ENCODE measurements at regions not wholly inside any gene's neighbourhood (a gene's known extent, or its start where the extent isn't known, plus 50 kb on each side); places are given as distances from the start of the nearest gene placed in this dataset.

DNA sequence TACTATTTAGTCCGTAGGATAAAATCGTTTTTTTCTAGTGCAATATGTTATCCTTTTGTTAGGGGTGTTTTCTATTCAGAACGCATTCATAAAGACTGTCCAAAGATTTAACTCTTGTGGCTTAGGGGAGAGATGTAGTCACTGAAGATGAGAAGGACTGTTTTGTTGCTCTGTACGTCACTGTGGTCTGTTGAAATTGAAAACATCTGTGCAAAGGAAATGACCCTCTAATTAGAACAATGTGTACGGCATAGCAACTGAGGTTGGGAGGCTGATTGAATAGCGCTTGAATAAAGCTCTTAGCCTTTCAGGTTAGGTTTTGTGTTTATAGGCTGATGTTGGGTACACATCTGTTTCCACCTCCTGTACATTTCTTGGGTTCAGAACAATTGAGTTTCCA is 453.4 kb upstream of the AKR1E2 start:
- TF ChIP-seq POLR2AphosphoS5 (IDR thresholded peaks at IDR 0.05) (no peak), POLR2A (IDR thresholded peaks at IDR 0.05) (no peak)
- TF ChIP-seq, protein P1, sequence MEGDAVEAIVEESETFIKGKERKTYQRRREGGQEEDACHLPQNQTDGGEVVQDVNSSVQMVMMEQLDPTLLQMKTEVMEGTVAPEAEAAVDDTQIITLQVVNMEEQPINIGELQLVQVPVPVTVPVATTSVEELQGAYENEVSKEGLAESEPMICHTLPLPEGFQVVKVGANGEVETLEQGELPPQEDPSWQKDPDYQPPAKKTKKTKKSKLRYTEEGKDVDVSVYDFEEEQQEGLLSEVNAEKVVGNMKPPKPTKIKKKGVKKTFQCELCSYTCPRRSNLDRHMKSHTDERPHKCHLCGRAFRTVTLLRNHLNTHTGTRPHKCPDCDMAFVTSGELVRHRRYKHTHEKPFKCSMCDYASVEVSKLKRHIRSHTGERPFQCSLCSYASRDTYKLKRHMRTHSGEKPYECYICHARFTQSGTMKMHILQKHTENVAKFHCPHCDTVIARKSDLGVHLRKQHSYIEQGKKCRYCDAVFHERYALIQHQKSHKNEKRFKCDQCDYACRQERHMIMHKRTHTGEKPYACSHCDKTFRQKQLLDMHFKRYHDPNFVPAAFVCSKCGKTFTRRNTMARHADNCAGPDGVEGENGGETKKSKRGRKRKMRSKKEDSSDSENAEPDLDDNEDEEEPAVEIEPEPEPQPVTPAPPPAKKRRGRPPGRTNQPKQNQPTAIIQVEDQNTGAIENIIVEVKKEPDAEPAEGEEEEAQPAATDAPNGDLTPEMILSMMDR (IDR thresholded peaks at IDR 0.05 in 8 of 11, conservative IDR thresholded peaks at IDR 0.05 in 3 of 11), result no peak

DNA sequence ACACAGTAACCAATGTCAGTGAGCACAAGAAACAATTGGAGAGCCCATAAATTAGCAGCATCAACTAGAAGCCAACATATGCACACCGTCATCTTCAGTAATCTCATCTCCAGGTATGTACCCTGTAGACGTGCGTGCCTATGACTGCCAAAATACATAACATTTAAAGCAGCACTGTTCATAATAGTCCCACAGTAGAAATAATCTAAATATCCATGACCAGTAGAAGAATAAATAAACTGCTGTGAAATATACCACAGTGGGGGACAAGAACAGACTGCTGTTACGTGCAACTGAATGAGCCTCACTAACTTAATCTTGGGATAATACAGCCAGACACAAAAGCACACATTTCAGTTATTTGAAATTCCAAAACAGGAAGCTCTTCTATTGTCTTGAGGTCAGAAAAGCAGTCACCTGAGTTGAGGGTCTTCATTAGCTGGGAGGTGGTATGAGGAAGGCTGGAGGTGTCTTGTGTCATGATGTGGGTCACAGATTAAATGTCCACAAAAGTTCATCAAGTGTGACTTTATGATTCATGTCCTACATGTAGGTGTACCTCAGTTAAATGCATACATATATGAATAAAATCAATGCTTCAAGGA is 454.2 kb upstream of the AKR1E2 start:
- intact Hi-C loops (cut with DNase I; ENCODE audit: low total_unique reads), result no loop called here
- no peaks in the 10 kb centered on the region for H3K4me1 ChIP-seq
- 91 to 98% (median 93%) methylated on average over 4 of the region's 4 CpGs for WGBS, 5 donors
- H3K27ac ChIP-seq, result no peak overlapping the region
- no peaks in the 10 kb centered on the region for H3K27me3 ChIP-seq (replicated peaks in 1 of 7)
- H3K36me3 ChIP-seq, result no peaks in the 10 kb centered on the region
- TF ChIP-seq, protein P1 (IDR thresholded peaks at IDR 0.05 in 8 of 11, conservative IDR thresholded peaks at IDR 0.05 in 3 of 11), result no peak
- no peak for TF ChIP-seq POLR2A (IDR thresholded peaks at IDR 0.05)
- TF ChIP-seq POLR2AphosphoS5 (IDR thresholded peaks at IDR 0.05), result no peak
- no peak overlapping the region for H3K4me3 ChIP-seq
- no peak for DNase-seq
- no peaks in the 10 kb centered on the region for H3K9me3 ChIP-seq

More for the DNA sequence above, 453.4 kb upstream of the AKR1E2 start:
- H3K36me3 ChIP-seq, result no peaks in the 10 kb centered on the region
- intact Hi-C loops (cut with DNase I; ENCODE audit: low total_unique reads), result no loop called here
- 46 to 70% (median 63%) methylated on average over 6 of the region's 6 CpGs for WGBS, 5 donors
- no peaks in the 10 kb centered on the region for H3K4me1 ChIP-seq
- no peaks in the 10 kb centered on the region for H3K9me3 ChIP-seq
- DNase-seq, result no peak
- no peaks in the 10 kb centered on the region for H3K27me3 ChIP-seq (replicated peaks in 1 of 7)
- H3K4me3 ChIP-seq, result no peak overlapping the region
- H3K27ac ChIP-seq, result no peak overlapping the region

DNA sequence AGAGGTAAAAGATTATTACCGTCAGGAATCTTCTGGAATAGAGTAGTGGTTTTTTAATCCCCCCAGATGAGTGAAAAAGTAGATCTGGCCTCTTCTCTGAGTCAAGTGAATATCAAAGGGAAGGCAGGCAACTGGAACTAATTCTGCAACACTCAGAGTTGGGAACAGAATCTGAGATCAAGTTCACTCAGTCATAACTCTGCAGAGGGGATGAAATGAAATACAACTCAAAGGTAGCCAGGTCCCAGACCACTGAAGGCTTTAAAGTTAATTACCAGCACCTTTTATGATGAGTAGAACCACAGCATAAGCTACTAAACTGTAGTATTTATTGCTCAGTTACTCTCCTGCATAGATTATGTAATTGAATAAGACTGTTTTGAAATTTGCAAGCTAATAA is 455.6 kb upstream of the AKR1E2 start:
- DNase-seq, result no peak
- Histone ChIP-seq H3K36me3 (no peaks in the 10 kb centered on the region), H3K9me3 (no peaks in the 10 kb centered on the region), H3K4me3 (no peak overlapping the region), H3K27me3 (replicated peaks in 1 of 7) (no peaks in the 10 kb centered on the region), H3K4me1 (no peaks in the 10 kb centered on the region), H3K27ac (no peak overlapping the region)
- 56 to 75% (median 61%) methylated on average over 1 of the region's 1 CpG for WGBS, 5 donors
- TF ChIP-seq POLR2AphosphoS5 (IDR thresholded peaks at IDR 0.05), result no peak
- no peak for TF ChIP-seq POLR2A (IDR thresholded peaks at IDR 0.05)
- TF ChIP-seq, protein P1 (IDR thresholded peaks at IDR 0.05 in 8 of 11, conservative IDR thresholded peaks at IDR 0.05 in 3 of 11), result no peak
- intact Hi-C loops (cut with DNase I; ENCODE audit: low total_unique reads), result no loop called here

DNA sequence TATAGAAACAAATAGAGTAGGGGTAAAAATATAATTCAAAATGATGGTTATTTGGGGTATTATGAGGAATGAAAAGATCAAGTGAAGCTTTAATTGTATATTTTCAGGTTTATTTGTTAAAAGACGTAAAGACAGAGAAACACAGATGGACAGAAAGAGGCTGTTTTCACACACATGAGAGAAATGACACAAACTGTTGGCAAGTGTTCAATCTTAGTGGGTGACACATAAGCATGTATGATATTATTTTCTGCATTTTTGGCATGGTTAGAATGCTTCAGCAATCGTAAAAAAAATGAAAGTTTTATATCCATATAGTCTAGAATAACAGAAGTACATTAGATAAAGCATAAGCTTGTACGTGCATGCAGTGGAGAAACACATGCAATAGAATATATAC is 464.4 kb upstream of the AKR1E2 start:
- no peaks in the 10 kb centered on the region for H3K4me1 ChIP-seq
- H3K4me3 ChIP-seq, result no peak overlapping the region
- H3K27me3 ChIP-seq (replicated peaks in 1 of 7), result no peaks in the 10 kb centered on the region
- 75 to 92% (median 88%) methylated on average over 3 of the region's 3 CpGs for WGBS, 5 donors
- H3K27ac ChIP-seq, result no peak overlapping the region
- TF ChIP-seq, protein P1 (IDR thresholded peaks at IDR 0.05 in 8 of 11, conservative IDR thresholded peaks at IDR 0.05 in 3 of 11), result no peak
- TF ChIP-seq POLR2A (IDR thresholded peaks at IDR 0.05) (no peak), POLR2AphosphoS5 (IDR thresholded peaks at IDR 0.05) (no peak)
- intact Hi-C loops (cut with DNase I; ENCODE audit: low total_unique reads), result no loop called here
- no peaks in the 10 kb centered on the region for H3K9me3 ChIP-seq
- DNase-seq, result no peak
- H3K36me3 ChIP-seq, result no peaks in the 10 kb centered on the region
